ENCODE measurements at regions not wholly inside any gene's neighbourhood (a gene's known extent, or its start where the extent isn't known, plus 50 kb on each side); places are given as distances from the start of the nearest gene placed in this dataset.

GRCh38 chr1:58062635-58063034 is 483.9 kb downstream of the OMA1 start:
- TF ChIP-seq POLR2A (IDR thresholded peaks at IDR 0.05) (no peak), CTCF (IDR thresholded peaks at IDR 0.05) (no peak), POLR2AphosphoS5 (IDR thresholded peaks at IDR 0.05; ENCODE audit: insufficient read depth in 1 of 2, low read depth in 1 of 2) (no peak)

Data from vagina (tissue), 2 donors.